ENCODE measurements at regions not wholly inside any gene's neighbourhood (a gene's known extent, or its start where the extent isn't known, plus 50 kb on each side); places are given as distances from the start of the nearest gene placed in this dataset.

DNA sequence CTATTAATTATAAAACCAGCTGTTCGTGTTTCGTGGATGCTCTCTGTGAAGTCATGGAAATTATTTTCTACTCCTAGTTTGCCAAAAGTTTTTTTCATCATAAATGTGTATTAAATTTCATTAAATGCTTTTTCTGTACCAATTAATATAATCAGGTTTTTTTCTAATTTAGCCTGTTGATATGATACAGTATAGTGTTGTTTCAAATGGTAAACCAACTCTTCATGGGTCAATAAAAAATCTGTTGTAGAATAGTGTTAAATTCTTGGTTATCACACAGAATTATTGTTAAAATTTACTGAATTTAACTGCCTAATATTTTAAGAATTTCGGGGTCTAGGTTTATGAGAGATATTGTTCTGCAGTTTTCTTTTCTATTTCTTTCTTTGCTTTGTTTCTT is 505.9 kb upstream of the MANEA start:
- Histone ChIP-seq H3K27me3 (ENCODE audit: insufficient read depth, low read length) (no peaks in the 10 kb centered on the region), H3K9ac (ENCODE audit: low read length) (no peak overlapping the region), H3K4me3 (replicated peaks in 1 of 2; ENCODE audit: low read depth in 1 of 2, low read length in 2 of 2) (no peak overlapping the region), H3K4me1 (ENCODE audit: control insufficient read depth in 1 of 2, insufficient read depth in 2 of 2, low read length in 2 of 2) (no peaks in the 10 kb centered on the region), H2AFZ (ENCODE audit: low read depth, low read length, poor library complexity, severe bottlenecking) (no peak overlapping the region), H3K36me3 (ENCODE audit: control insufficient read depth in 1 of 2, insufficient read depth in 2 of 2, low read length in 2 of 2) (no peaks in the 10 kb centered on the region), H4K20me1 (ENCODE audit: insufficient read depth) (no peaks in the 10 kb centered on the region), H3K9me2 (ENCODE audit: insufficient read depth) (no peaks in the 10 kb centered on the region), H3K27ac (ENCODE audit: low read depth, low read length) (no peak overlapping the region), H3K9me3 (ENCODE audit: control insufficient read depth in 1 of 2, insufficient read depth in 1 of 2, low read depth in 1 of 2, low read length in 2 of 2) (0 out of 4 replicates have a peak, but pooled peaks cover 3 to 4% of the 10 kb centered on the region in 2 experiments), H3K79me2 (ENCODE audit: insufficient read depth, low read length) (no peaks in the 10 kb centered on the region), H3K4me2 (ENCODE audit: low read length) (no peak overlapping the region)
- no TSS peak for BruUV-seq (replicated peaks)
- ATAC-seq (no peak), DNase-seq (ENCODE audit: low read depth, low spot score) (no peak)
- TF ChIP-seq, protein P1, sequence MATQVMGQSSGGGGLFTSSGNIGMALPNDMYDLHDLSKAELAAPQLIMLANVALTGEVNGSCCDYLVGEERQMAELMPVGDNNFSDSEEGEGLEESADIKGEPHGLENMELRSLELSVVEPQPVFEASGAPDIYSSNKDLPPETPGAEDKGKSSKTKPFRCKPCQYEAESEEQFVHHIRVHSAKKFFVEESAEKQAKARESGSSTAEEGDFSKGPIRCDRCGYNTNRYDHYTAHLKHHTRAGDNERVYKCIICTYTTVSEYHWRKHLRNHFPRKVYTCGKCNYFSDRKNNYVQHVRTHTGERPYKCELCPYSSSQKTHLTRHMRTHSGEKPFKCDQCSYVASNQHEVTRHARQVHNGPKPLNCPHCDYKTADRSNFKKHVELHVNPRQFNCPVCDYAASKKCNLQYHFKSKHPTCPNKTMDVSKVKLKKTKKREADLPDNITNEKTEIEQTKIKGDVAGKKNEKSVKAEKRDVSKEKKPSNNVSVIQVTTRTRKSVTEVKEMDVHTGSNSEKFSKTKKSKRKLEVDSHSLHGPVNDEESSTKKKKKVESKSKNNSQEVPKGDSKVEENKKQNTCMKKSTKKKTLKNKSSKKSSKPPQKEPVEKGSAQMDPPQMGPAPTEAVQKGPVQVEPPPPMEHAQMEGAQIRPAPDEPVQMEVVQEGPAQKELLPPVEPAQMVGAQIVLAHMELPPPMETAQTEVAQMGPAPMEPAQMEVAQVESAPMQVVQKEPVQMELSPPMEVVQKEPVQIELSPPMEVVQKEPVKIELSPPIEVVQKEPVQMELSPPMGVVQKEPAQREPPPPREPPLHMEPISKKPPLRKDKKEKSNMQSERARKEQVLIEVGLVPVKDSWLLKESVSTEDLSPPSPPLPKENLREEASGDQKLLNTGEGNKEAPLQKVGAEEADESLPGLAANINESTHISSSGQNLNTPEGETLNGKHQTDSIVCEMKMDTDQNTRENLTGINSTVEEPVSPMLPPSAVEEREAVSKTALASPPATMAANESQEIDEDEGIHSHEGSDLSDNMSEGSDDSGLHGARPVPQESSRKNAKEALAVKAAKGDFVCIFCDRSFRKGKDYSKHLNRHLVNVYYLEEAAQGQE (IDR thresholded peaks at IDR 0.05; ENCODE audit: low read depth) = no peak
- ChIA-PET POLR2A (no interaction called here), CTCF (no interaction called here), RAD21 (ENCODE audit: low non-redundant PET in 1 of 2, low total read pairs in 2 of 2, uncharacterized antibody in 2 of 2, unreplicated experiment in 2 of 2) (no interaction called here)
- intact Hi-C loops (cut with micrococcal nuclease) = no loop called here

DNA sequence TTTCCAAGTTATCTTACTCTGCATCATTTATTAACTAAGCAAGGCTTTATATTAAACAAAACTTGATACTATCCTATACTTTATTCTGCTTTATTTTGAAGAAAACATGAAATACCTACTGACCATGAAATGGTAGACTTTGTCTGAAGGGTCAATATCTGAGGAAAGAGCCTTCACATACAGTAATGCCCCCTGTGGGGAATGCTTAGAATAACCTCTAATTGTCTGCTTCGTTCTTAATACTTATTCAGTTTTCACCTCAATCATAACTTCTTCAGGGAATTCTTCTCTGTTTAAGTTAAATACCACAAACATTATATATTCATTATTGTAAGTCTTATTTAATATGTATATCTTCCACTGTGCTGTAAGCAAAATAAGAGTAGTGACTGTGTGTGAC is 498.9 kb upstream of the MANEA start:
- Histone ChIP-seq H2AFZ (ENCODE audit: low read depth, low read length, poor library complexity, severe bottlenecking) (peak overlapping the region; percentile 58), H3K27me3 (ENCODE audit: insufficient read depth, low read length) (no peaks in the 10 kb centered on the region), H3K36me3 (ENCODE audit: control insufficient read depth in 1 of 2, insufficient read depth in 2 of 2, low read length in 2 of 2) (no peaks in the 10 kb centered on the region), H3K4me2 (ENCODE audit: low read length) (no peak overlapping the region), H3K9ac (ENCODE audit: low read length) (no peak overlapping the region), H3K9me3 (ENCODE audit: control insufficient read depth in 1 of 2, insufficient read depth in 1 of 2, low read depth in 1 of 2, low read length in 2 of 2) (0 out of 4 replicates have a peak, but pooled peaks cover 1 to 3% of the 10 kb centered on the region in 2 experiments), H4K20me1 (ENCODE audit: insufficient read depth) (no peaks in the 10 kb centered on the region), H3K9me2 (ENCODE audit: insufficient read depth) (no peaks in the 10 kb centered on the region), H3K4me3 (replicated peaks in 1 of 2; ENCODE audit: low read depth in 1 of 2, low read length in 2 of 2) (no peak overlapping the region), H3K4me1 (ENCODE audit: control insufficient read depth in 1 of 2, insufficient read depth in 2 of 2, low read length in 2 of 2) (no peaks in the 10 kb centered on the region), H3K79me2 (ENCODE audit: insufficient read depth, low read length) (no peaks in the 10 kb centered on the region), H3K27ac (ENCODE audit: low read depth, low read length) (no peak overlapping the region)
- TF ChIP-seq CBX3 (IDR thresholded peaks at IDR 0.05; ENCODE audit: low read depth) (no peak), YY1 (IDR thresholded peaks at IDR 0.05; ENCODE audit: extremely low read depth, insufficient replicate concordance, low read depth, low read length) (no peak), POLR2A (IDR thresholded peaks at IDR 0.05; ENCODE audit: borderline replicate concordance, extremely low read depth, insufficient read depth, insufficient read length) (no peak)
- TF ChIP-seq, protein P2, sequence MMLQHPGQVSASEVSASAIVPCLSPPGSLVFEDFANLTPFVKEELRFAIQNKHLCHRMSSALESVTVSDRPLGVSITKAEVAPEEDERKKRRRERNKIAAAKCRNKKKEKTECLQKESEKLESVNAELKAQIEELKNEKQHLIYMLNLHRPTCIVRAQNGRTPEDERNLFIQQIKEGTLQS (IDR thresholded peaks at IDR 0.05) = no peak
- RAD21 ChIA-PET (ENCODE audit: low non-redundant PET in 1 of 2, low total read pairs in 2 of 2, uncharacterized antibody in 2 of 2, unreplicated experiment in 2 of 2) = no interaction called here
- no peak for ATAC-seq
- BruUV-seq (replicated peaks) = no TSS peak
- intact Hi-C loops (cut with micrococcal nuclease) = no loop called here
- CTCF ChIA-PET = no interaction called here
- DNase-seq (ENCODE audit: low read depth, low spot score) = no peak
- POLR2A ChIA-PET = no interaction called here
